ENCODE measurements at regions not wholly inside any gene's neighbourhood (a gene's known extent, or its start where the extent isn't known, plus 50 kb on each side); places are given as distances from the start of the nearest gene placed in this dataset.

DNA sequence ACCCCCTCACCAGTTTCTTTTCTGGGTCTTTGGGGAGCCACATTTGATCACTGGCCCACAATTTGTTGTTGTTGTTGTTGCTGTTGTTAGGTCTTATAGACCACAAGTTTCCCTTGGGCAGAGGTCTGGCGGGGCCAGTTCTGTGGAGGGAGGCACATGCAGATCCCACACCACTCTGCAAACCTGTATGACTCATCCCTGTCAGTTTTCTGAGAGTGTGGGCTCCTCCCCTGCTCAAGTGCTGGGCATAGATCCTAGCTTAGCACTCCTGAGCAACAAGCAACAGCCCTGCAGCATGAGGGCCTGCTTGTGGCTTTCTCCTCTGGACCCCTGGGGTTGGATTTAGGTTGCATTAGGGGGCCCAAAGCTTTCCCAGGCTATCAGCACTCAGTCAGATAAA lies 411.1 kb upstream of the HTR1E start:
- TF ChIP-seq EZH2 (IDR thresholded peaks at IDR 0.05) (no peak), POLR2AphosphoS5 (IDR thresholded peaks at IDR 0.05; ENCODE audit: borderline replicate concordance, low read depth, low read length) (no peak), FOXP2 (optimal IDR thresholded peaks at IDR 0.05; ENCODE audit: control extremely low read depth, extremely low read length, insufficient read depth) (no peak)

All from SK-N-MC (cell line).